NCI-H2029 (cell line): ENCODE measurements at regions not wholly inside any gene's neighbourhood (a gene's known extent, or its start where the extent isn't known, plus 50 kb on each side); places are given as distances from the start of the nearest gene placed in this dataset.
"Not testable (repeated sequence)": the region's sequence is repeated elsewhere in the genome, so short reads cannot be mapped to it uniquely, and the experiment has no call there.

Experiments used
- DNase-seq: peaks from one replicate; lab custom pipeline; 2025; lab: John Stamatoyannopoulos, UW

DNA sequence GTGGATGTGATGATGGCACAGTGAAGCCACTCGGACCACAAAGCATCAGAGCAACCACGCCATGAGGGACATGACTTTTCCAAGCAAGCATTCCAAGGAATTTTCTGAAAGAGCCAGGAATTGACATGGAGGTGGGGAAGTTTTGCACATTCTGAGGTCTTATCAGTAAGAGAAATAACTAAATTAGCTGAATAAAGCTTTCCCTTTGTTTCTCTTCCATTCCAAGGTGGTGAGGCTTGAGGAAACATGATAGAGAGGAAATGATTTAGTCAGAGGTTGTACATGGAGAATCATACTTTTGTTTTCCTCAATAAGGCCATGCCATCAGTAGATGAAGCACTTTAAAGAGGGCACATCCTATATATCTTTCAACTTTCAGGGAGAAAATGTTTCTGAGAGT is 115.7 kb upstream of the MMADHC start:
- DNase-seq, result no peak

GRCh38 chr2:149702571-149702970 is 115.0 kb upstream of the MMADHC start:
- no peak for DNase-seq

- DNase-seq, result no peak
Observed at GRCh38 chr2:149701241-149701640, 113.7 kb upstream of the MMADHC start.

GRCh38 chr2:149692961-149693396 is 105.4 kb upstream of the MMADHC start:
- no peak for DNase-seq

DNA sequence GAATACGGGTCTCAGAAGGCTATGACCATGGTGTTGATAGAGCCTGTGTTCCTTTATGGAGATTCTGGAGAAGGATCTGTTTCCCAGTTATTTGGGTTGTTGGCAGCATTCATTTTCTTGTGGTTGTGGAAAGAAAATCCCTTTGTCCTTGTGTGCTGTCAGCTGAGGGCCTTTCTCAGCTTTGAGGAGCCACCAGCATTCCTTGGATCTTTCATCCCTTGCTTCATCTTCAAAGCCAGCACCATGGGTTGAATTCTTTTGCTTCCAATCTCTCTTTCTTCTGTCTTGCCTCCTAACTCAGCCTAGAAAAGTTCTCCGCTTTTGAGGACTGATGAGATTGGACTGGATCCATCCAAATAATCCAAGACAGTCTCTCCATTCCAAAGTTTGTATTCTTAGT is 103.2 kb upstream of the MMADHC start:
- DNase-seq, result no peak

DNA sequence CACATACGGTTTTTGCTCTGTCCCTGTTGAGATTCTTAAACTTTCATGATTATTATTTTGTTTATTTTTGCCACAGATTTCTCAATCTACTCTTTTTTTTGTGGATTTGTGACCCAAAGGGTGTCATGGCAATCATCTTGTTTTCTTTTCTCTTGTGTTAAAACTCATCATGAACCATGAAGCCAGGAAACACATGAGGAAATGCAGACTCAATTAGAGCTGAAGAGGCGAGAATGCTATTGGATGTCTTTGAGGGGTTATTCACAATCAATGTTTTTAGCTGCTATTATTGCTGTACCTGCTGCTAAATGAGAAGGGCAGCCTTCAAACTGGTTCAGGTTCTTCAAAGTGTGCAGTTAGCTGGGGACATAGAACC is 99.5 kb upstream of the MMADHC start:
- DNase-seq, result no peak

- DNase-seq, result no peak
Observed at GRCh38 chr2:149686136-149687051, 98.8 kb upstream of the MMADHC start.

DNA sequence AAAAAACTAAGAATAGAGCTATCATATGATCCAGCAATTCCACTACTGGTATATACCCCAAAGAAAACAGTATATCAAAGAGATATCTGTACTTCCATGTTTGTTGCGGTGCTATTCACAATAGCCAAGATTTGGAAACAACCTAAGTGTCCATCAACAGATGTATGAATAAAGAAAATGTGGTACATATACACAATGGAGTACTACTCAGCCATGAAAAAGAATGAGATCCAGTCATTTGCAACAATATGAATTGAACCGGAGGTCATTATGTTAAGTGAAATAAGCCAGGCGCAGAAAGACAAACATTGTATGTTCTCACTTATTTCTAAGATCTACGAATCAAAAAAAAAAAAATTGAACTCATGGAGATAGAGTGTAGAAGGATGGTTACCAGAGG is 97.8 kb upstream of the MMADHC start:
- DNase-seq, result not testable (repeated sequence)

DNA sequence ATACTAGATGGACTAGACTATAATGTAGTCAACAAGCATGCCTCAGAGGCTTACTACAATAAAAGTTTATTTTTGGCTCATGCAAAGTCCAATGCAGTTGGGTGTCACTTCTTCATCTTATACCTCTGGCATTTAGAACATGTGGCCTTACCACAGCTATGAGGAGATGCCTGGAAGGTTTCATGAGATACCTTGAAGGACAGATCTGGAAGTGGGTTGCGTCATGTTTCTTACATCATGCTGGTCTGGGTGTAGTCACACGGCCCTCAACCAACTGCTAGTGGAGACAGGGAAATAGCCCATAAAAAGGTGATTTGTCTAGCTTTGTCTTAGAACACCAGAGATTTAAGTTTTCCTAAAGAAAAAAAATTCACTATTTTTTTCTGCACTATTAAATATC is 91.7 kb upstream of the MMADHC start:
- DNase-seq, result no peak

DNA sequence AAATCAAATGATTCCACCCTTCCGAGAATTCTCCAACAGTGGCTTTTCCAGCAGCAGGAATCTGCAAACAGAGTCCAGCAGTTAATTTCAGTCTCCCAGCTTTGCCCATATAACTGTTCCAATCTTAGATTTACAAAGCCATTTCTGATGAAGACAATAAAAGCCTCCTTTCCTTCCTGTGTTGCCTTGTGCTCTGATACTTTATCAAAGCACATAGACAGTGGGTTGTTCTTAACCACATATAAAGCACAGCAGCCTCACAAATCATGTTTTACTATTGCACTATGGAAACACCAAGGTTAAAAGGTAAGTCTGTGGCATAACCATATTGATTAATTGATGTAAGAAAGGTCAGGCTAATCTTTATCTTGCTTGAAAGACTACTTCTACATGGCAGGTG is 89.8 kb upstream of the MMADHC start:
- no peak for DNase-seq

DNA sequence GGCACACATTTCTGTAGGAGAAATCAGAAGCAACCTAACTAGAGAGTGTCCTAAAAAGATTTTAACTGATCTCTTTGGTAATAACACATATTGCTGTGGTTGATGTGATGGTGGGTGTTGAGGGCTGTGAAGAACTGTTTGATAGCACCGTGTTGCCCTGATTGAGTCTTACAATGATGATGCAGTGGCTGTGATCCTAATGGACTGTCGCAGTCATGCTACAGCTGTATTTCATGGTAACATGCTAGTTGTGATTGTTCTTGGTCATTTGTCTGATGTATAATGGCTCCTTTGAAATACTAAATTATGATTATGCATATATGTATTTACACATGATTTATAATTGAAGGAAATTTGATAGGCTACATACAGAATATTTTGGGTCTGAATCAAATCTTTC is 82.5 kb upstream of the MMADHC start:
- no peak for DNase-seq

- DNase-seq, result no peak
Observed at GRCh38 chr2:149666809-149667320, 79.3 kb upstream of the MMADHC start.

GRCh38 chr2:149664896-149665295 is 77.3 kb upstream of the MMADHC start:
- DNase-seq, result no peak

GRCh38 chr2:149662556-149662955 is 75.0 kb upstream of the MMADHC start:
- DNase-seq, result no peak

GRCh38 chr2:149661844-149662243 is 74.3 kb upstream of the MMADHC start:
- no peak for DNase-seq

DNA sequence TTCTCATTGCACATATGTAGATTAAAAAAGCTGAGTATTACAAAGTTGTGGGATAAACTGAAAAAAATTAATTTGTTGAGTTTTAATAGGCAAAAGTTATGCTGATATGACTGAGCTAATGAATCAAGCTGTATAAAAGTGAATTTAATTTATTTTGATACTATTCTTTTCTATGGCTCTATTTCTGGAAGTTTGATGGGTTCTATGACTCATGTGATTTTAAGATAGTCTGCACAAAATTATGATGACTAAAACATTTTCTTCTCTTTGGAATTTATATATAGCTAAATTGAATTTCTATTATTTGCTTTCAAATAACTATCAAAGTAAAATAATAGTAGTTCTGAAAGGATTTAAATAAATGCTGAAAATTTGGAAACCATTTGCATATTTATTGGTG is 71.0 kb upstream of the MMADHC start:
- DNase-seq, result no peak

GRCh38 chr2:149657401-149658040 is 69.9 kb upstream of the MMADHC start:
- no peak for DNase-seq

DNA sequence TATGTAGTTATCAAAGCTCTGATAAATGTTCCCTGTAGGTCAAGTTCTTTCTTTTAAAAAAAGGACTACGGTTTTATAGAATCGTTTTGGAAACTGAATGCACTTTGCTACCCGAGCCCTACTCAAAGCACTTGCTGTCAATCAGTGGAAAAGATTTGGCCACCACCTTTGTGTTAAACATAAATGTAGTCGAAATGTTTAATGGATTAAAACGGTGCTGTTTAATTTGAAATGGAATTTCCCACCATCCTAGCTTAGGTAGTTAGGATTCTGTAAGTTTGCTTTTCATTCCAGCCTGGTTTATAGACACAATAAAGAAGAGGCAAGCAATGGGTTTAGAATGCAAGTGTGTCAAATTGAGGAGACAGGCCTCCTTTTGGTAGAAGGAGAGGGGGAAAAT is 69.4 kb upstream of the MMADHC start:
- DNase-seq, result no peak

DNA sequence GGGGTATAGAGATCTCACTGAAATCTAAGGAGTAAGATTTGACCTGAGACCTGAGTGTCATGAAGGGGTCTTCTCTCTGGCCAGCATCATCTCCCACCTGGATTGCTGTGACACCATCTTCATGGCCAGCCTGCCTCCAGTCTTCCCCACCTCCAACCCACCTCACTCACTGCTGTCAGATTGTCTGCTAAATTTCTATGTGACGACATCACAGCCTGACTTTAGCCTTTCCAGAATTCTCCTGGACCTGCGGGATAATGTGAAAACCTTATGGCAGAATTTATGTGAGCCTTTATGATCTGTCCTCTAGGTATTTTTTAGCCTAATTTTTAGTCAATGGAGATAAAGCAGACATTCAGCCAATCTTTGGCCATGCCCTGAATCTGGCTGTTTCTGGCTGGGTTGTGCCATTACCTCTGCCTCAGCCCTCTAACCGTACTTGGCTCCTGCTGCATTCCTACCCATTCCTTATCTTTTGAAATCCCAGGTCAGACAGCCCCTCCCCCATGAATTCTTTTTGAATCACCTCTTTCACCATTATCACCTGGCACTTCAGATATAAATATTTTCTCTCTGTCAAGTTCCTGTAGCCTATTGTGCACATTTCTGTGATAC is 66.4 kb upstream of the MMADHC start:
- no peak for DNase-seq

DNA sequence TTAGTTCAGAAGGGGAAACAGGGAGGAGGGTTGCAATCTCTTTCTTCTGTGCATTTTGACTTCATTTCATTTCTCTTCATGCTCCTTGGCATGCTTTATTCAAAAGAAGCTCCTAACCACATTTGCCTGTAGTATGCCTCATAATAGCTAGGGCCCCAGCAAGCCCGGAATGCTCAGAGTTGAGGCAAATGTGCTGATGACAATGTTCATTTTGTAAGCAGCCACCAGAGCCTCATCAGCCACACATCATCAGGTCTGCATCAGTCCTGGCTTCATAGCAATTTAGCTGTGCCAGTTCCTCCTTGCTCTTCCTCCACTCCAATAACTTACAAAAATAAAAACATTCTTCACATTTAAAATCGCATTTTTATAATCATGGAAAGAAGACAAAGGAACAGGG is 65.4 kb upstream of the MMADHC start:
- no peak for DNase-seq

DNA sequence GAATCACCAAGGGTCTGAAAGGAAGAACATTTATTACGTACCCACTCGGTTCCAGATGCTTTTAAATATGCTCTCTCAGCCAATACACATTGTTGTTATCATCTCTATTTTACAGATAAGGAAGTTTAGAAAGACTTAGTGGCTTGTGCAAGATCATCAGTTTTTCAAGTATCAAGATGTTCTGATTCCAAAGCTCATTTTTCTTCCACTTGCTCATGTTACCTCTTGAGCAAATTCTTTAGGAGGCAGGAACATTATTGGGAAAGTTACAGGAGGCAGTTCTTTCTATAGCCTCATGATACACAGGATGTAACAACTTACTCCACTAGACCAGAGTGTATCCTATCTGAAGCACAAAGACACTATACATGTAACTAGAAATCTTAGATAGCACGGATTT is 65.0 kb upstream of the MMADHC start:
- no peak for DNase-seq

DNA sequence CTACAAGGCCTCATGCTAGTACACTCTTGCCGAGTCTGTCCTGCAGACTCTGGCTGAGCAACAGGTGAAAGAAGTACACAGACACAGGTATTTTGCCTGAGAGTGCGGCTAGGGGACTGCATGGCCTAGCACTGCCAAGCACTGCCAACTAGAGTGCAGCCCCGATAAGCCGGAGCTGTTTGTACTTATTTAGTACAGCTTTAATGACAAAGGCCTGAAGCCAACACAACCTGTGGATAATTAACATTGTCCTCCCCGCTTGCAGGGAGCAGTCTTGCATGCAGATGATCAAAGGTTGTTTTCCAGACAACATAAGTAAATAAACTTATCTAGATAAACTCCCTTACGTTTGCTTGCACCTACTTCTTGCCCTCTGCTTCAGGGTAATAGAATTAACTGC is 63.7 kb upstream of the MMADHC start:
- no peak for DNase-seq

GRCh38 chr2:149650006-149650405 is 62.4 kb upstream of the MMADHC start:
- no peak for DNase-seq
